ENCODE measurements at regions not wholly inside any gene's neighbourhood (a gene's known extent, or its start where the extent isn't known, plus 50 kb on each side); places are given as distances from the start of the nearest gene placed in this dataset.

GRCh38 chr3:139808201-139808600, 126.8 kb upstream of the CLSTN2 start:
- POLR2A ChIA-PET, result no interaction called here
- intact Hi-C loops (cut with DNase I, micrococcal nuclease), result no loop called here
- DNase-seq (no peak), ATAC-seq (ENCODE audit: poor library complexity) (no peak)
- no peak overlapping the region for H3K27ac ChIP-seq (ENCODE audit: low read depth in 1 of 2, low read length in 2 of 2)
- no peaks in the 10 kb centered on the region for H3K9me3 ChIP-seq (ENCODE audit: control insufficient read depth in 1 of 2, insufficient read depth in 1 of 2, low read length in 2 of 2)
- no peaks in the 10 kb centered on the region for H3K9me3 Mint-ChIP-seq
- no peaks in the 10 kb centered on the region for H3K36me3 Mint-ChIP-seq (ENCODE audit: low read depth)
- no peak overlapping the region for H3K4me3 ChIP-seq (ENCODE audit: low read length)
- no peaks in the 10 kb centered on the region for H3K4me1 Mint-ChIP-seq (ENCODE audit: low read depth)
- no peaks in the 10 kb centered on the region for H3K36me3 ChIP-seq (ENCODE audit: insufficient read depth, low read length)
- H3K4me3 Mint-ChIP-seq, result no peak overlapping the region
- TF ChIP-seq CTCF (IDR thresholded peaks at IDR 0.05), result no peak
- no peak overlapping the region for H3K27ac Mint-ChIP-seq
- H3K4me1 ChIP-seq (ENCODE audit: insufficient read depth, low read length), result no peaks in the 10 kb centered on the region
- H3K27me3 Mint-ChIP-seq, result no peaks in the 10 kb centered on the region
- CTCF ChIA-PET, result no interaction called here
- no peaks in the 10 kb centered on the region for H3K27me3 ChIP-seq (ENCODE audit: control insufficient read depth in 1 of 2, insufficient read depth in 2 of 2, low read length in 2 of 2)

- no peak for DNase-seq
- H3K27me3 ChIP-seq (ENCODE audit: control insufficient read depth in 1 of 2, insufficient read depth in 2 of 2, low read length in 2 of 2), result no peaks in the 10 kb centered on the region
- CTCF ChIA-PET, result no interaction called here
- no peaks in the 10 kb centered on the region for H3K36me3 Mint-ChIP-seq (ENCODE audit: low read depth)
- intact Hi-C loops (cut with DNase I, micrococcal nuclease), result no loop called here
- H3K9me3 ChIP-seq (ENCODE audit: control insufficient read depth in 1 of 2, insufficient read depth in 1 of 2, low read length in 2 of 2), result no peaks in the 10 kb centered on the region
- no peak overlapping the region for H3K27ac ChIP-seq (ENCODE audit: low read depth in 1 of 2, low read length in 2 of 2)
- H3K4me1 ChIP-seq (ENCODE audit: insufficient read depth, low read length), result no peaks in the 10 kb centered on the region
- no peaks in the 10 kb centered on the region for H3K9me3 Mint-ChIP-seq
- POLR2A ChIA-PET, result no interaction called here
- no peak overlapping the region for H3K4me3 ChIP-seq (ENCODE audit: low read length)
- no peak for TF ChIP-seq CTCF (IDR thresholded peaks at IDR 0.05)
- H3K27me3 Mint-ChIP-seq, result no peaks in the 10 kb centered on the region
- no peak overlapping the region for H3K27ac Mint-ChIP-seq
- no peaks in the 10 kb centered on the region for H3K4me1 Mint-ChIP-seq (ENCODE audit: low read depth)
- H3K36me3 ChIP-seq (ENCODE audit: insufficient read depth, low read length), result no peaks in the 10 kb centered on the region
- H3K4me3 Mint-ChIP-seq, result no peak overlapping the region
- ATAC-seq (ENCODE audit: poor library complexity), result no peak
These were observed 125.5 kb upstream of the NMNAT3 start for GRCh38 chr3:139803294-139803693.

DNA sequence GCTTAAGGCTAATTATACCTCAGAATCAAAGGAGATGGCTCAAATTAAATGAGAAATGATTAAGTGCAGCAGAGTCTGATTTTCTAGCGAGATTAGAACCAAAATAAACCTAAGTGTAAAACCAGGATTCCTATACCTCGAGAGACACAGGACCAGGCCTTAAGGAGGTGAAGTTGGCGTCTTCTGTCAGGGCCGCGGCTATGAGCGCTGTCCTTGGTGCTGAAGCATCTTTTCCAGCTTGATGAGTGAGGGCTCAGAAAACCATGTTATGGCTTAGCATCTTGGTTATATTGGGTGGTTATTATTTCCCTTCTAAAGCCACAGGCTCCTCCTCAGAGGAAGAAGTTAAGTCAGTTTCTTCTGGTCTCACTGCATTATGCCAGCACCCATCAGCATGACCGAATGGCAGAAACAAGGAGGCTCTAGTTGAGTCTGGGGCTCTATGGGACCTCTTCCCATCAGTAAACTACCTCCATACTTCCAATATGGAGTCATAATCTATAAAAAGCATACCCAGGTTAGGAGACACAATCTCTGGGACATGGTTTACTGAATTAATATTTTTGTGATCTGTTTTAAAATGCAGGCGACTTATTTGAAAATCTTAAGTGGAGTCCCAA, 120.1 kb upstream of the NMNAT3 start:
- peaks cover 0 to 3% of the 10 kb centered on the region in 2 experiments for H3K9me3 ChIP-seq (ENCODE audit: control insufficient read depth in 1 of 2, insufficient read depth in 1 of 2, low read length in 2 of 2)
- no peaks in the 10 kb centered on the region for H3K4me1 ChIP-seq (ENCODE audit: insufficient read depth, low read length)
- ChIA-PET CTCF (no interaction called here), POLR2A (no interaction called here)
- no peaks in the 10 kb centered on the region for H3K36me3 ChIP-seq (ENCODE audit: insufficient read depth, low read length)
- no peaks in the 10 kb centered on the region for H3K27me3 Mint-ChIP-seq
- ATAC-seq (ENCODE audit: poor library complexity) (no peak), DNase-seq (peak in 1 of 14 experiments; percentile 9)
- intact Hi-C loops (cut with DNase I, micrococcal nuclease), result no loop called here
- H3K4me3 ChIP-seq (ENCODE audit: low read length), result no peak overlapping the region
- no peak for TF ChIP-seq CTCF (IDR thresholded peaks at IDR 0.05)
- no peaks in the 10 kb centered on the region for H3K27me3 ChIP-seq (ENCODE audit: control insufficient read depth in 1 of 2, insufficient read depth in 2 of 2, low read length in 2 of 2)
- H3K27ac Mint-ChIP-seq, result no peak overlapping the region
- H3K4me3 Mint-ChIP-seq, result no peak overlapping the region
- H3K36me3 Mint-ChIP-seq (ENCODE audit: low read depth), result no peaks in the 10 kb centered on the region
- no peak overlapping the region for H3K27ac ChIP-seq (ENCODE audit: low read depth in 1 of 2, low read length in 2 of 2)
- no peaks in the 10 kb centered on the region for H3K4me1 Mint-ChIP-seq (ENCODE audit: low read depth)
- peaks cover 7% of the 10 kb centered on the region for H3K9me3 Mint-ChIP-seq
